ENCODE measurements at regions not wholly inside any gene's neighbourhood (a gene's known extent, or its start where the extent isn't known, plus 50 kb on each side); places are given as distances from the start of the nearest gene placed in this dataset.

DNA sequence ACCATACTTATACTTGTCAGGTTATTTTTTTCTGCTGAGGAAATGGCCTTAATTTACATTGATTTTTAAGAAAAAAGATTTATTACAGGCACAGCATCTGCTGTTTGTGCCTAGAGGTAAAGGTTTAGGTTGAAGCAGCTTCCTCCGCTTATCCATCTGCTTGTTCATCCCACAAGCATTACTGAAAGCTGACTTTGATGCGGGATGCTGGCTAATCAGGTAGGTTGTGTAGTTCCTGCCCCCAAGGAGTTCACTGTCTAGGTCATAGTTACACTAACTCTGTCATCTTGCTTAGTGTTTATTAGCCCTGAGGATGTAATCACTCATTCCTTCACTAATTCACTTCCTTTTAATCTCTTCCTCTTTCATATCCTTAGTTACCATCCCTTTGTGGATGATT, 377.7 kb upstream of the KAZN start:
- DNase-seq = no peak

GRCh38 chr1:14222086-14222485, 376.4 kb upstream of the KAZN start:
- no peak for DNase-seq

GRCh38 chr1:14228677-14229076, 369.8 kb upstream of the KAZN start:
- DNase-seq = no peak

DNA sequence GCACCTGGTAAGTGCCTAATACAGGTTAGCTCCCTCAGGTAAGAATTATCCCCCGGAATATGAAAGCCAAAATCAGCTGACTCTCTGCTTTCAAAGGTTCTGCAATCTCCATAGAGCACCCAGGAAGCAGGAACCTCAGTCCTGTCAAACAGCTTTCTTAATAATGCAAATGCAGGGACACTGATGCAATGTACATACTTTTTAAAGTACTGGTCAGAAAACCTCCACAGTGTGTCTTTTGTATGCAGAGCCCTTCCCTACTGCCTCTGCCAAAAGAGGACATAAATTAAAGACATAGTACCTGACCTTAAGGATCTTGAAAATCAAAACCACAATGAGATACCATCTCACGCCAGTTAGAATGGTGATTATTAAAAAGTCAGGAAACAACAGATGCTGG, 365.0 kb upstream of the KAZN start:
- DNase-seq = no peak

GRCh38 chr1:14236097-14236496, 362.4 kb upstream of the KAZN start:
- no peak for DNase-seq

GRCh38 chr1:14238472-14239307, 359.8 kb upstream of the KAZN start:
- DNase-seq = no peak

DNA sequence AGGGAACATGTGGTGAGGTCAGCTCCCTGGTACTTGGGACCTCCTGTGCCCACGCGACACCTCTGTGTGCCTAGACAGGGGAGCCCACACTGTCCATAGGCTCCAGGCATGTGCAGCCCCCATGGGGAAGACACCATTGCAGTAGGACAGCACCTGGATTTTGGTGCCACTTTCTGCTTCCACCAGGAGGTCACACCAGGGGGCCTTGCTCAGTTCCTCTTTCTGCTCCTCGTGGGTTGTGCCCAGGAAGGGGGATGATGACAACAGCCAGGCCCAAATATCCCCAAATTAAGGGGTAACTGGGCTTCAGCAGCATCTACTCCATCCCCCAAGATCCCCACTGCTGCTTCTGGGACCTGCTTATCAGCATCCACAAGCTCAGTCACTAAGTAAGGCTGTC, 358.2 kb upstream of the KAZN start:
- DNase-seq = no peak

DNA sequence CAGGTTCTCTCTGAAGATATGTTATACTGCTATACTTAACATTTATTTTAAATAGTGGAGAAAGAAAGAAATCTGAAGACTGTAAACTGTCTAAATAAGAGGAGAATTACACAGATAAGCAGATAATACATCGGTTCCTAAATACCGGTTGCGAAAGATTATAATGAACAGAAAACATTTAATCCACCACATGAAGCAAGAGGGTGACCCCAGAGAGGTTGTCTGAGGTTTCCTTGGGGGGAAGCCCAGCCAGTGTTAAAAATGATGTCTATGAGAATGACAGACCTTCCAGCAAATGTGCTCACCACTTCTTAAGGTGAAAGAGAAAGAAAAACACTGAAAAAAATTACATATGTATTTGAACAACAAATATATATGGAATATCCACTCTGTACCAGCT, 356.4 kb upstream of the KAZN start:
- DNase-seq = no peak

- DNase-seq = no peak
These were observed 355.6 kb upstream of the KAZN start for GRCh38 chr1:14242870-14243269.

DNA sequence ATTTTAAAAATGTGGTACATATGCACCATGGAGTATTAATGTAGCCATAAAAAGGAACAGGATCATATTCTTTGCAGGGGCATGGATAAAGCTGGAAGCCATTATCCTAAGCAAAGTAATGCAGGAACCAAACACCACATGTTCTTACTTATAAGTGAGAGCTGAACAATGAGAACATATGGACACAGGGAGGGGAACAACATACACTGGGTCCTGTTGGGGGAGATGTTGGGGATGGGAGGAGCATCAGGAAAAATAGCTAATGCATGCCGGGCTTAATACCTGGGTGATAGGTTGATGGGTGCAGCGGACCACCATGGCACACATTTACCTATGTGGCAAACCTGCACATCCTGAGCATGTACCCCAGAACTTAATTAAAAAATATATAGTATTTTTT, 352.5 kb upstream of the KAZN start:
- DNase-seq = no peak

DNA sequence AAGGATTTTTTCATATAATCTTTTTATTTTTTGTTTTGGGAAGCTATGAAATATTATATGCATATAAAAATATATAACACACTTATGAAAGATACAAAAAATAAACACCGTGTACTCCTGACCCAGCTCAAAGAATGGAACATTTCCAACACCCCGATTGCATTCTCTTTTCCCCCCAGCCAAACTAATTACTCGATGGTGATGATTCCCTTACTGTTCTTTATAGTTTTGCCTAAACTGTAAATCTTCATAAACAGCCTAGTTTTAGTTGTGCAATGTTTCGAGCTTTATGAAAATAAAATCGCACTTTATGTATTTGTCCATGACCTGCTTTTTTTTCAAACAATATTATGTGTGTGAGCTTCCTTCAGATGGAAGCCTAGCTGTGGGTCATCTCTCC, 352.0 kb upstream of the KAZN start:
- no peak for DNase-seq

GRCh38 chr1:14247666-14248065, 350.8 kb upstream of the KAZN start:
- no peak for DNase-seq

DNA sequence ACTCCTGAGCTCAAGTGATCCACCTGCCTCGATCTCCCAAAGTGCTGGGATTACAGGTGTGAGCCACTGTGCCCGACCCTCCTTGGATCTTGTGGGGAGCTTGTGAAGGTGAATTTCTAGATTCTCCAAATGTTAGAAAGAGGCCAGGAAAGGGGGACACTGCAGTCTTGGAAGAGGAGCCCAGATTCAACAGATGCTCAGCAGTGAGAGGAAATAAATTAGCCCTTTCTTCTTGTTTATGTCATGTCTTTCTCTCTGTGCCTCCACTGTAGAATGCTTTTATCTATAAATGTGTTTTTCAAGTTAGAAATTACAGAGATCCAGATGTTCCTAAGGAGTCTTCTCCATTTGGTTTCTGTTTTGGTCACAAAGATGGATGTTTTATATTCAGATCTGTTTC, 346.6 kb upstream of the KAZN start:
- no peak for DNase-seq

- no peak for DNase-seq
These were observed 344.8 kb upstream of the KAZN start for GRCh38 chr1:14253676-14254075.

GRCh38 chr1:14254251-14254650, 344.2 kb upstream of the KAZN start:
- no peak for DNase-seq

GRCh38 chr1:14255233-14255632, 343.3 kb upstream of the KAZN start:
- DNase-seq = no peak

- no peak for DNase-seq
These were observed 342.8 kb upstream of the KAZN start for GRCh38 chr1:14255711-14256110.

DNA sequence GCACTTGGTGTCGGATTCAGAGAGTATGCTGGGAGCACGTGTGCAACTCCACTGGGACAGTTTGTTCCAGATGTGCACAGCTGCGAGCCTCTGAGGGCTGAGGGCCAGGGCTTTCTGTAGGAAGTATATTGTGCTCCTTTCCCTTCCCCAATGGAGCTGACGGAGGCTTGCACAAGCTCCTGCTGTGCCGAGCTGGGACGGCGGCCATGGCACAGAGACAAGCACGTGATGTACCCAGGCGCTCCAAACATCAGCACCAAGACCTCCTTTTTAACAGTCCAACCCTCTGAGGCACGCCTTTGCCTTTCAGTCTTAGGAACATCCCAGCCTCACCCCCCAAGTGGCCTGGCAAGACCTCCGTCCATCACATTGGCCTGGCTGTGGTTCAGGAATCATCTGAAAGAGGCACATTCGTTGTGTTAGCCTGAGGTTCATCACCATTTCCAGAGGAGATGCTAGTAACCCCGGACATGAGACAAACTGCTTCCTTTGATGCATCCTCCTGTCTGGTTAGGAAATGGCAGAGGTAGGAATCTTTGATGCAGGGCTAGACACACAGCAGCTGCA, 339.2 kb upstream of the KAZN start:
- DNase-seq = no peak

DNA sequence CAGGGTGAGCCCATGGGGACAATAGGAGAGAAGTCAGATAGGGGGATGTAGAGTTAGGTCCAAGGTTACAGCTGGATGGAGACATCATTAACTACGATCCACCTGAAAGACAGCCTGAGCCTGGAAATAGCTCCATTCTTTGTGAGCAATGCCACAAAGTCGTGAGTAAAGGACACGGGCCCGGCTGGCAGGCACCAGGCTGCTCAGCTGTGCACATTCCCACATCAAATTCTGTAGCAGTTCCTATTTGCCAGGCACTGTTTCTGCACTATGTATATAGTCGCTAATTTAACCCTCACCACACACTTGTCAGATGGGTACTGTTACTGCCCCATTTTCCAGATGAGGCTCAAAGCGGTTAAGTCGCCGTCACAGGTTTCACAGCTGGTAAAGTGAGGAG, 338.0 kb upstream of the KAZN start:
- DNase-seq = no peak

DNA sequence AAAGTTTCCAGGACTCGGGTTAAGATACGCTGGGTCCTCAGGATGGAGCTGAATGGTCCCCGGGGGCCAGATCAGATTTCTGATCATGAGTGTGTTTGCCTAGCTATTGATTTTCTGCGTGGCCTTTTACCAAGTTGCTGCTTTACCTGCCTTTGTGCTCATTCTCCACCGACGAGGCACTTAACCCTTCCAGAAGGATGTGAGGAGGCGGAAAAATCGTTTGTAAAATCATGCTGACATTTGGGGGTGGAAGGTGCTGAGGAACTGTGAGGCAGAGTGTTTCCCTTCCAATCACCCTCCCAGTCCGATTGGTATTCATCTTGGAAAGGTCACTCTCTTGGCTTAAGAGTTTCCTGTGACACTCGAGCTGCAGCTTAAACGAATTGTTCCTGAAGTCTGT, 337.1 kb upstream of the KAZN start:
- no peak for DNase-seq

- DNase-seq = no peak
These were observed 335.8 kb upstream of the KAZN start for GRCh38 chr1:14262637-14263036.

DNA sequence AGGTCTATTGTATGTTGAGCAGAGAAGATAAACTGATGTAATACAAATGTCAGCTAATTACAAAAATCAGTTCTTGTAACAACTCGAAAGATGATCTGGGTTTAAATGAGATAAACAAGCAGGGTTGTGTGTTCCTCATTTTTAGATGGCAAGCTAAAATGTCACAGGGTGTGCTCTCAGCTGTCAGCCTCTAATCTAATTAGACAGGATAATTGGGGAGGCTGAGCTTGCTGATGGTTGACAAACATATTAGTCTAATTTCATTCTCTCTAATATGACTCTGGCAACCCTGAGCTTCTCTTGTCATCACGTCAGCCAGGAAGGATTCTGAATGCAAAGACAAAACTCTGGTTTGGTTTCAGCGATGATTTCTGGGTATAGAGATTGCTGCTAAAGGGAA, 335.3 kb upstream of the KAZN start:
- DNase-seq = no peak

GRCh38 chr1:14263671-14264070, 334.8 kb upstream of the KAZN start:
- DNase-seq = no peak

- no peak for DNase-seq
These were observed 333.0 kb upstream of the KAZN start for GRCh38 chr1:14265495-14265894.

DNA sequence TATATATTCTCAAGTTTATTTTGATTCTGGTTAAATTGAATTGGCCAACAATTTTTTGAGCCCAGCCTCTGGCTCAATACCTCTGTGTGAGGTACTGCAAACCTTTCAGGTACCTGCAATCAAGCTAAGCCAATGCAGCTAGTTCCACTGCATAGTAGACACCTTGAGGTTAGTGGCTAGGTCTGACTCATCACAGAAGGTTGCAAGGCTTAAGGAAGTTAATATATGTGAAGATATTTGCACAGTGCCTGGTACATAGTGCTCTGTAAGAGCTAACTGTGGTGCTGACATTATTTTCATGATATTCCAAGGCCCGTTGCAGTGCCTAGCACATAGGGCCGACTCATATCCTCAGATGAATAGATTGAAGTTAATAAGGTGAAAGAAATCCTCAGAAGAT, 330.5 kb upstream of the KAZN start:
- DNase-seq = no peak

All from activated effector memory CD4-positive, alpha-beta T cell treated with Interleukin-2 at 50 U/mL for 16 hours (primary cell).